ENCODE measurements at regions not wholly inside any gene's neighbourhood (a gene's known extent, or its start where the extent isn't known, plus 50 kb on each side); places are given as distances from the start of the nearest gene placed in this dataset.

- H3K4me1 ChIP-seq = no peaks in the 10 kb centered on the region
- H3K9me3 ChIP-seq = peaks cover 3% of the 10 kb centered on the region; the same call in 2 of the 3 replicates
- DNase-seq (ENCODE audit: low read depth in 1 of 2, low spot score in 1 of 2) = no peak
- no peak overlapping the region for H3K4me2 ChIP-seq
- CTCF ChIA-PET = interaction anchor here (1.7 kb wide), 1 partner anchor 8 kb away, joined by 7 read pairs; no protein-coding TSS in a partner anchor
- TF ChIP-seq CHD2 (IDR thresholded peaks at IDR 0.05; ENCODE audit: low read length, partially characterized antibody) (no peak), FOSL2 (IDR thresholded peaks at IDR 0.05) (no peak), FOSL2 (CRISPR knock-in tag; IDR thresholded peaks at IDR 0.05) (no peak), SREBF2 (IDR thresholded peaks at IDR 0.05) (no peak), MAX (IDR thresholded peaks at IDR 0.05) (no peak), KDM5A (IDR thresholded peaks at IDR 0.05) (no peak), JUN (IDR thresholded peaks at IDR 0.05) (no peak), ZSCAN20 (CRISPR knock-in tag; IDR thresholded peaks at IDR 0.05) (no peak), BCL3 (IDR thresholded peaks at IDR 0.05) (no peak), ELK1 (IDR thresholded peaks at IDR 0.05; ENCODE audit: low read depth, low read length) (no peak), HDAC2 (IDR thresholded peaks at IDR 0.05) (no peak), CEBPB (IDR thresholded peaks at IDR 0.05) (no peak), ZFP36 (IDR thresholded peaks at IDR 0.05; ENCODE audit: borderline replicate concordance, partially characterized antibody) (no peak), NFE2L2 (conservative IDR thresholded peaks at IDR 0.05; ENCODE audit: low read length) (no peak), CBX8 (IDR thresholded peaks at IDR 0.05) (no peak), ZNF302 (CRISPR knock-in tag; IDR thresholded peaks at IDR 0.05) (no peak), REST (IDR thresholded peaks at IDR 0.05) (no peak)
- no peak overlapping the region for H3K27ac ChIP-seq
- ATAC-seq = no peak
- FAIRE-seq = no peak
- POLR2A ChIA-PET = no interaction called here
- H3K4me3 ChIP-seq = no peak overlapping the region
- 65% methylated on average over 4 of the region's 4 CpGs for WGBS (ENCODE audit: missing lambda C conversion rate)
Observed at GRCh38 chr11:69580529-69580928, 60.4 kb upstream of the CCND1 start.

GRCh38 chr11:69582756-69583467 lies 58.0 kb upstream of the CCND1 start:
- no peak for DNase-seq (ENCODE audit: low read depth in 1 of 2, low spot score in 1 of 2)
- Histone ChIP-seq H3K4me2 (no peak overlapping the region), H3K4me1 (peaks cover 7% of the 10 kb centered on the region), H3K27ac (no peak overlapping the region), H3K9me3 (peaks cover 3% of the 10 kb centered on the region; the same call in 2 of the 3 replicates), H3K4me3 (no peak overlapping the region)
- FAIRE-seq = no peak
- WGBS (ENCODE audit: missing lambda C conversion rate) = 80% methylated on average over 5 of the region's 5 CpGs
- ChIA-PET POLR2A (no interaction called here), CTCF (interaction anchor here (0.7 kb wide), 1 partner anchor 282 kb away, joined by 3 read pairs; no protein-coding TSS in a partner anchor)
- ATAC-seq = no peak
- TF ChIP-seq USF2 (IDR thresholded peaks at IDR 0.05) (no peak), KDM5A (IDR thresholded peaks at IDR 0.05) (no peak), PHF8 (IDR thresholded peaks at IDR 0.05; ENCODE audit: borderline replicate concordance, low read depth) (no peak), HEYL (CRISPR knock-in tag; IDR thresholded peaks at IDR 0.05) (no peak), NR3C1 (IDR thresholded peaks at IDR 0.05) (no peak), MYC (IDR thresholded peaks at IDR 0.05; ENCODE audit: borderline replicate concordance, low read length) (no peak), TP53 (CRISPR knock-in tag; IDR thresholded peaks at IDR 0.05) (no peak), JUN (IDR thresholded peaks at IDR 0.05) (no peak), FOSB (CRISPR knock-in tag; IDR thresholded peaks at IDR 0.05) (no peak), RAD21 (conservative IDR thresholded peaks at IDR 0.05 in 1 of 2, IDR thresholded peaks at IDR 0.05 in 1 of 2) (no peak), EP300 (IDR thresholded peaks at IDR 0.05) (no peak), SMC3 (IDR thresholded peaks at IDR 0.05) (no peak), KDM1A (IDR thresholded peaks at IDR 0.05; ENCODE audit: low read depth) (no peak), MAZ (IDR thresholded peaks at IDR 0.05; ENCODE audit: borderline replicate concordance, low read depth, low read length) (no peak), CEBPB (IDR thresholded peaks at IDR 0.05) (no peak)
